HG02763 (cell line): ENCODE measurements at regions not wholly inside any gene's neighbourhood (a gene's known extent, or its start where the extent isn't known, plus 50 kb on each side); places are given as distances from the start of the nearest gene placed in this dataset.

Source experiments
- ATAC-seq: cut with Tn5 transposase; IDR thresholded peaks from one replicate; pipeline ENCODE4 v1.9.1; 2021; ENCODE audit warnings: mild to moderate bottlenecking, moderate library complexity; ENCODE audit not compliant: unreplicated experiment

DNA sequence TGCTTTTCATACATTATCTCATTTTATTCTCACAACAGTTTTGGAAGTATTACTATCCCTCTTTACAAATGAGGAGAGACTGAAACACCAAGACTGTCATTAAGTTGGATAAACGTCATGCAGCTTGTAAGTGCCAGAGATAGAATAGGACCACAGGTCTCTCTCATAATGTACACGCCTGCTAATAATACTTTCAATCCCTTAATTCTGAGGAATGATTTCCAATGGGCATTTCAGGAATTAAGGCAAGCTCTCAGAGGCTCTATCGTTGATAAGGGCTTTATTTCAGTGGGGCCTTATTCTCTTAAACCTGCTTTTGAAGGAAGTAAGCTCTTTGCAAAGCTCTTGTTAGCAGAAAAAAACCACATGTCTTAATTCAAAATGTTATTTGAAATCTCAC is 229.1 kb downstream of the NFKBIZ start:
- ATAC-seq, result no peak

DNA sequence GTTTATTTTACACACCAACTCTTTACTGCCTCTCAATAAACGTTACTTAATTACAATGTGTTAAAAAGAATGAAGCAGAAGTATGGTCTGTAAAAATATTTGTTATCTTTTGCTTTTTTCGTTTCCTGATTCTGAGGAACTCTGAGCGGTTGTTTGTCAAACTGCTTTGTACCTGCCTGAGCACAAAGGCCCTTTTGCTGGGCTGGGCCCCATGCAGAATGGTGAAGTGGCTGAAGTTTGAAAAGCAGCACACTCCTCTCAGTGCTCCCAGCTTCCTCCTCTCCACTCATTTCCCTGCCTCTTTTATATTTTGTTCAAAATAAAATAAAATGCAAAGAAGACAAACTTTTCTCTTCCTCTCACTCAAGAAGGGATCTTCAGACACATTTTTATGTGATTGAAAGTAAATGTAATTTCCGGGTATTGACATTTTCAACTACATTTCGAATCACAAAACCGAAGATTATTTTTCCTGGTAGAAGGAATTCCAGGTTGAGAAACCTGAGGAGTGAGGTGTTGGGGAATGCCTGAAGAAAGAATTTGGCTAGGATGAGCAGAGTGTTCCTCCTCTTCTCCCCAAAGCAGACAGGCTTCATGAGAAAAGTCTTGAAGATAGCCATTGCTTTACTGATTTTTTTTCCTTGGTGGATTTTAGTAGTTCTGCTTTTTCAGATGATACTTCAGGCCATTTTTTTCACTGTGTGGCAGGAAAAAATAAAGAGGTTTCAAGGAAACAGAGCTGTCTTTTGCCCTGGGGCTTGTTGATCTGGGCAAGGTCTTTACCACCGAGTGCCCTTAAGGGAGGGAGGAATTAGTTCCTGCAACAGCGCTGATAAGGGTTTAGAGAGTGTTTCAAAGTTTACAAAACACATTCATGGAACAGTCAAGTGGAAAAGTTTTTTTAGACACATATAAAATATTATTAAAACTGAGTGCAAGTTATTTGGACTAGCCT is 229.8 kb downstream of the NFKBIZ start:
- ATAC-seq, result no peak

DNA sequence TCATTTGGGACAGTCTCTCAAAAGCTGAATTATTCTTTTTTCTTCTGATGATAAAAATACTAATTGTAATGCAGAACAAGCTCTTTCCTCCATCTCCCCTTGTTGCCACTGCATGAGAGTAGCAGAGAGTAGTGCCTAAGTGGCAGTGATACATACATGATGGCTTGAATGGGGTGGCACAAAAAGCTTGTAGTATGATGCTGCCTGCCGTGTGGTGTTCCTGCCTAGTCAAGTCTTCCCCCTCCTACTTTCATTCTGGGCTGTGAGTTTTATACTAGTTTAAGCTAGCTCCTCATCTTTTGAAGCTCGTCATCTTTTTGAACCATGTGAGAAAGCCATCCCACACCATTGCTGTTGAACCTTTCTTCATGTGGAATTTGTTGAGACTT is 230.5 kb downstream of the NFKBIZ start:
- no peak for ATAC-seq

DNA sequence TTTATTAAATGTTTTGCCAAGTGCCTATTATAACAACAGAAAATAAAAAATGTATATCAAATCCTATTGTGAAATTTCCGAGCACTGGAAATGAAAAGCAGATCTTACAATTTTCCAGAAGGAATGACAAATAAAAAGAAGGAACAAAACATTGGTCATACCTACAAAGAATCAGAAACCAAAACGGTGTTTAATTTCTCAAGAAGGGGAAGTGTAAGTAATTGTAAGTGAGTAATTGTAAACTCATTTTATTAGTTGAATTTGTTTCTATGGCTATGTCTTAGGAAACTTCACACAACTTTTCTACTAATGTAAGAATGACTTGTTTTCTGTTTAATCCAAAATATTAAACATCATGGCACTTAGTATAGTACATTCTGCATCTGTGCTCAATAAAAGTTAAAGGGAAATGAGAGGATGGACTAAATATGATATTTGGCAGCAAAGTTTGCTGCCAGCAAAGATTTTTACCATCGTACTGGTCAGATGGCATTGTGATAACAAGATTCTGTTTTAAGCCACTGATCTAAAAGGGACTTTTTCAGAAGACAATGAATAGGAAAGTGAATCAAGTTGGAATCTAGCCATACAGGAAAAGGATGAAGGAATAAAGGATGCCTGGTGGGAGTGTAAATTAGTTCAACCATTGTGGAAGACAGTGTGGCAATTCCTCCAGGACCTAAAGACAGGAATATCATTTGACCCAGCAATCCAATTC is 232.4 kb downstream of the NFKBIZ start:
- ATAC-seq, result no peak

DNA sequence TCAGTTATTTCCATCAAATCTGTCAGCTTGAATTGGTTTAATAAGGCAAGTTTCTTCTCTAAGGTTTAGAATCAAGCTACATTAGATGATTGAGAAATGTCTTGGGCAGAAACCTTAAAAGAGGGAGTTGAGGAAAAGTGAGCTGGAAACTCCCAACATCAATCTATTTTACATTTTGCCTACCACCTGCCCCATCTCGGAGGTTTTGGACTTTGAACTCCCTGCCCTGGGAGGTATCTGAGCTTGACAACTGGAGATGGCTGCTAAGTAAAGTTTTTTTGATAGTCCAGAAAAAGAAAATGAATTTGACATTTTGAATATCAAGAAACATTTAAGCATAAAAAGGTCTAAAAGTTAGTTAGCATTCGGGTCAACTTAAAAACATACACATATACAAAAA is 234.2 kb downstream of the NFKBIZ start:
- no peak for ATAC-seq

DNA sequence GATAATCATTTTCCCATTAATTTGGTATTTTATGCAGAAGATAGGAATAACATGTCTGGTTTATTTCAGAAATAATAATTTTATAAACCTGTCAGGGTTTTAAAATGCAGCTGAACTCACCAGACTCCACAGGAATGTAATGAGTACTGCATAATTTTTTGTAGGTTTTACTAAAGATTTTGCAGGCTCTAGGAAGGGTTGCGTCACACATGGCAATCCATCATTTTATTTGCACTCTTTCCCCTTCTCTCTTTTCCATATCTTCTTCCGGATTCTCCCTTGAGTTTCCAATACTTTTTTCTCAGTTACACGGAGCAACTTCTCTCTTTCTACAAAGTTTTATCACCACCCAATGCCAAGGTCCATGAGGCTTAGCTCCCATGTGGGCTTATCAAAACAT is 234.7 kb downstream of the NFKBIZ start:
- ATAC-seq, result no peak

DNA sequence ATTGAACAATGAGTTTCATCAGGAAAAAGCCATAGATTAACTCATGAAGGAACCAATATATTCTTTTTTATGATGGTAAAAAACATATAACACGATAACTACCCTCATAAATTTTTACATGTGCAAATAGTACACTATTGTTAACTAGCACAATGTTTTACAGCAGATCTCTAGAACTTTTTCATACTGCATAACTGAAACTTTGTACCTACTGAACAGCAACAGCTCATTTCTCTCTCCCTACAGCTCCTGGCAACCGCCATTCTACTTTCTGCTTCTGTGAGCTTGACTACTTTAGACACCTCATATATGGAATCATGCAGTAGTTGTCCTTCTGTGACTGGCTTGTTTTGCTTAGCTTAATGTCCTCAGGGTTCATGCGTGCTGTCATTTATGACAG is 235.4 kb downstream of the NFKBIZ start:
- no peak for ATAC-seq

DNA sequence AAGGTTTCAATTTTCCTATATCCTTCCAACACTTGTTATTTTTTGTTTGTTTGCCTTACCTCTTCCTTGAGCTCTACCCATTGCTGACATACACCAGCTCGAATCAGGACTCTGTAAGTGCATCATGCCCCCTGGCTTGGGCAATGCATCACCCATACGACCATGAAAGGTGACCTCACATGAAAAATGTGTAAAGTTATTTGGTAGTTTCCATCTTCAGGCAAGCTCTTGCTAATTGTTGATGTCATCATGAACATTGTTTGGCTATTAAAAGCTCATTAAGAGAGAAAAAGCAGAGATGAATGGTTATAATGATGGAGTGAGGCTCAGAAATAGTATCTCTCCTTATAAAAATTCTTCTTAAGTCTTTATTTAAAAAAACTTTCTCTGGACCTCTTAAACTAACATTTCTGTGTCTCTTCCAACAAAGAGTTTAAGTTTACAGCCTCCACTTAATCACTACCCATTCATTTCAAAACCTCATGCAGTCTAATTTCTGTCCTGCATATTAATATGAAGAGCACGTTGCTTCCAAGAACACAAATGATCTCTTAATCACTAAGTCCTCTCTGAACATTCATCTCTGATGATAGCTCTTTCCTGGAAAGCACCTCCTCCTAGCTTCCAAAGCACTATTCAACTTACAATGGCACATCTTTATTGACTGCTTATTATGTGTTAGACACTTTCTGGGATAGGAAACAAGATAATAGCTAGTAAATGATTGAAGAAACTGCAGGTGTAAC is 236.3 kb downstream of the NFKBIZ start:
- ATAC-seq, result no peak

DNA sequence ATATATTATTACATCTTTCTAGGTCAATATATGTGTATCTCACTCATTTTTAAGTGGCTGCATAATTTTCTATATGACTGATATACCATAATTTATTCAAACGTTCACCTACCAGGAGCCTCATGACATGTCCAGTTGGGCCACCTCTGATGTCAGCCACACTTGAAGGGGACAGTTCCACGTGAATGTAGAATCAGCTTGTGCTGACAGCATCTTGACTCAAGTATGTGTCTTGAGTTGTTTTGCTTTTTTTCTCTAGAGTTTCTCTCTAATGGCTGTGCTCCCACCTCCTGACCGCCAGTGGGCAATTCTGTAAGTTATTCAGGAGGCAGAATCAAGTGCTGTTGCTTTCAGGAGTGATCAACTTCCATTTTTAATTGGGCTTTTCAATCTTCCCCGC is 237.9 kb downstream of the NFKBIZ start:
- no peak for ATAC-seq

DNA sequence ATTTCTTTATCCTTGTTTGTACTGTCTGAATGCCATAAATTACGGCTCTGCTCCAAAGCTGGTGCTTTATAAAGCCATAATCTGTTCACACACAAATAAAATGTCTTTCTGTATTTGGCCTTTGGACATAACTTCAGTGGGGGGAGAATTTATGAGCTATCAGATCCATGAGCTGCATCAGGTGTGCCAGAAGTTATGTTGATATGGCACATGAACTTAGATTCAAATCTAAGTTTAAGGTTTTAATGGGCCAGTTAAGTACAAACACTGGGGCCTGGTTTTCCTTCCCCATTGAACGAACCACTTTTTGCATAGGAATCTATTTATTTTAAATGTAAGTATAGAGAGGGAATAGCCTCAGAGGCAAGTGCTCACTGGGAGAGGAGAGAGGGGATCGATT is 239.9 kb downstream of the NFKBIZ start:
- ATAC-seq, result no peak

DNA sequence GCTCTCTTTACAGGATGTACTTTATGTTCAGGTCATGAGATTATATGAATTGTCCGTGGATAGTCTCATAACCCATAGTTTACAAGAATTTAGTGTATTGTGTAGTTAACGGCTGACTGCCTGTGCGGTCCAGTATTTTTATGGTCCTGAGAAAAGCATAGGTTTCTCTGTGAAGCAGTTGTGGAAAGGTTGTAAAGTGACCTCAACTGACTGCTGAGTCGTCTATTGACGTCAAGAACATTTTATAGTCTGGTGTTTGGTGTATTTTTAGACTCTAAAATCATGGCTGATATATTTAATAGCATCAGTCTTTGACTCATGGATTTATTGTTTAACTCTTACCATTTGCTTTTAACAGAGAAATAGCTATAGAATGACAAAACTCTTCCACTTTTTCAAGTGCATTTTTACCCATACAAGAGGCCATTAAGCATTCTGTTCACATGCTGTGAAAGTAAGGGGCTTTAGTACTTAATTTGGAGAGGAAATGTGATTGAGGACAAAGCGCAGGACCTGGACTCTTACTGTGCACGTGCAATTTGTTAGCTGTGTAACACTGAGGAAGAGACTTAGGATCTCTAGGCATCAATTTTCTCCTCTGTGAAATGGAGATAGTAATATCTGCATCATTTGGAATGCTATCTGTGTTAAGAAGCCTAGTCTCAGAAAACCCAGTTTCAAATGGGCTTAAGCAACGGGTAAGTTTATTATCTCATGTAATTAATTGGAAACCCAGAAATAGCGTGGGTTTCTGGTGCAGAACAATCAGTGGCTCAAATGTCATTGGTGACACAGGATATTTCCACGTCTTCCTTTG is 240.8 kb downstream of the NFKBIZ start:
- ATAC-seq, result no peak

DNA sequence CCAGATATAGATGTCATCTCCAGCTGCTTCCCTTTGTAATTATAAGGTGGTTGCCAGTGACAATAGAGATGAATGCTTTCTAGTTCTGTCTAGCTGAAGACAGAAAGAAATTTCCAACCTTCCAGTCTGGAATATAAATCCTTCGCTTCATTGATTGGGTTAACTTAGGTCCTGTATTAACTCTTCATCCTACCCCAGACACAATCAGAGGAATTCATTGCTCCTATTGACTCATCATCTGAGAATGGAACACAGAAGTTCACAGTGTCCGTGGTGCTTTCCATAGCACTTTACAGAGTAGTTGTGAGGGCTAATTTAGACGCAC is 241.4 kb downstream of the NFKBIZ start:
- ATAC-seq, result no peak

DNA sequence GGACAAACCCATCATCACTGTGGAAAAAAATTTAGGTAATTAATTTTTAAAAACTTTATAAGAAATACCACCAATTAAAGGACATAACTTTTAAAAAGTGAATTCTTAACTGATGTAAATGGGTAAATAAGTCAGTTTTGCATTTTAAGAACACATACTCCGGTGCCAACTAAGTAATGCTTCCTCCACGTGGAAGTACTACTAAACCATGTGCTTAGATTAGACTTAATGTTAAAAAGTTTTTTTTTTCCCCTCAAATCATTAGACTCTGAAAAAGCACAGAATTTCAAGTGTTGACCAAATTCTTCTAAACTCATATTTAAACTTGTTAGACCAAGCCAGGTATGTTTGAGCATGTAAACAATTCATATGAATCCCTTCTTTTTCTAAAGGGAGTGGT is 242.0 kb downstream of the NFKBIZ start:
- ATAC-seq, result no peak

DNA sequence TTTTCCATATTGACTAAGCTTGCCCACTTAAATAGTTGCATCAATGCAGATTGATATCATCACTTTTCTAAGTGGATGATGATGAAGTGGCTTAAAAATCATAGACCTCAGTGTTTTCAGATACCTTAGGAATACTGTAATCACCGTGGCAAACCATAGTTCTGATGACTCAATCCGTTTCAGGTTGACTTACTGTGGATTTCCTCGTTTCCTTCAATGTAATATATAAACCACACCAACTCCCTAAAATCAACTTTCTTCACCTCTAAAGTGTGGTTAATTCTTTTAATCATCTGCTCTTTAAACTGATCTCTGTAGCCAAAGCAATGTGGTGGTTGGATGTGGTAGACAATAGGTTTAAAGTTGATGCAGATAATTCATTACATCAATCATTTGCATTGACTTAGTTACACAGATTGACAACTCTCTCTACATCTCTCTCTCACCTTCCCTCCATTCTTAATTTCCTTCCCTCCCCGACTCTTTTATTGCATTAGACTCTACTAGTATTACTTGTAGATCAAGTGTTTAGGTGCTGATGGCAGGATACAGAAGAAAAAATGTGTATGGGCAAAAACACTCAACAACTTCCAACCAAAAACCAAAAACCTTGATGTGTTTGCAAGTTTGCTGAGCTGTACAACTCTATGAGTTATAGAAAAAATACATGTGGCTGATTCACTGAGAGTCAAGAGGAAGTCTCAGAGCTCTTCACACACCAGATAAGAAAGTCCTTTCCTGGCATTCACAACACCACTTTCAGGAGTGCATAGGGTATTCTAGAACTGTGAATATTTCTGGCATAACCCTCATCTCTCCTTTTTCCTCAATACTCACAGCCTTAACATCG is 243.5 kb downstream of the NFKBIZ start:
- ATAC-seq, result no peak

DNA sequence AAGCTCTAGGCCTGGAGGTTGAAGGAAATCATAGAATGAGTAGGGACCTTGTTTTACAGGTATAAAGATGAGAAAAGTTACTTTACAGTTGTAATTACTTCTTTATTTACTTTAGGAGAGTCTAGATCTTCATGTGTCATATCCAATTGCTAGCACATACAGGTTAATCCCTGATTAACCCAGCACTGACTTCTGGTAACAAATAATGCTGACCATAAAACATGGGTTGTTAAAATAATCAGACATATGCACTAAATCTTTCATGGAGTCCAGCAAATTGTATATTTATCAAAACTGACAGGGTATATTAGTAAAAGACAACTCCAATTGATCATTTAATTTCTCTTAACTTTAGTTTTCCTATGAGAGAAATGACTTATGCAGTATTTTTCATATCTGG is 245.2 kb downstream of the NFKBIZ start:
- ATAC-seq, result no peak

DNA sequence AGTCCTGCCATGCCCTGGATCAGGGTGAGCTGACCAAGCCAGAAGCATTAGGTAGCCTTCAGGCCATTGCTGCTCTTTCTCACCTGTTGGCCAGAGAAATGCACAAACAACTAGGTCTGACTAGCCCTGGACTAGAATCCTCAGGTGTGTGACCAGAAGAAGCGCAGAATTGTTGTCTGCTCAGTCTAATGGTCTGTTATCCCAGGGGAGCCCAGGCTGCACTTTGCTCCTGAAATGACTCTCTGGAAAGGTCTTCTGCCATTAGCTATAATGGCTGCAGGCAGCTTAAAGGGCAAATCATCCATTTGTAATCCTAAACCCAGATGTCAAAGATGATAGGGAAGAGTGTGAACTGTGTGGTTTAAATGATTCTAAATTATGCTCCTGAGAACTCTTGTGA is 246.1 kb downstream of the NFKBIZ start:
- no peak for ATAC-seq

DNA sequence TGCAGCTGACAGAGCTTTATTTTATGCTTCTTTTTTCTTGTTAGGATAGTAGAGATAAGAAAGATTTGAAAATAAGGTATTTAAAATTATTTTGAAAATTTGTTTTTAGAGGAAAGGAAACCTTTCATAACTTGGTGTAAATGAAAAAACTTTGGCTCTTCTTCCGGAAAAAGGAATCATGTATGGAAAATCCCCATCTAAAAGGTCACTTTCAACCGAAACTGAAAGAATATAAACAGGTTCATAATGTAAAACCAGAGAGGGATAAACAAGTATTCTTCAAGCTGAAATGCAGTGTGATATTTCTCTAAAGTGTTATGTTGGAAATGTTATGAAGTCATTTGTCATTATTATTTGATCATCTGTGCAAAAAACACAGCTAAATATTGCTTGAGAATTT is 246.8 kb downstream of the NFKBIZ start:
- no peak for ATAC-seq

DNA sequence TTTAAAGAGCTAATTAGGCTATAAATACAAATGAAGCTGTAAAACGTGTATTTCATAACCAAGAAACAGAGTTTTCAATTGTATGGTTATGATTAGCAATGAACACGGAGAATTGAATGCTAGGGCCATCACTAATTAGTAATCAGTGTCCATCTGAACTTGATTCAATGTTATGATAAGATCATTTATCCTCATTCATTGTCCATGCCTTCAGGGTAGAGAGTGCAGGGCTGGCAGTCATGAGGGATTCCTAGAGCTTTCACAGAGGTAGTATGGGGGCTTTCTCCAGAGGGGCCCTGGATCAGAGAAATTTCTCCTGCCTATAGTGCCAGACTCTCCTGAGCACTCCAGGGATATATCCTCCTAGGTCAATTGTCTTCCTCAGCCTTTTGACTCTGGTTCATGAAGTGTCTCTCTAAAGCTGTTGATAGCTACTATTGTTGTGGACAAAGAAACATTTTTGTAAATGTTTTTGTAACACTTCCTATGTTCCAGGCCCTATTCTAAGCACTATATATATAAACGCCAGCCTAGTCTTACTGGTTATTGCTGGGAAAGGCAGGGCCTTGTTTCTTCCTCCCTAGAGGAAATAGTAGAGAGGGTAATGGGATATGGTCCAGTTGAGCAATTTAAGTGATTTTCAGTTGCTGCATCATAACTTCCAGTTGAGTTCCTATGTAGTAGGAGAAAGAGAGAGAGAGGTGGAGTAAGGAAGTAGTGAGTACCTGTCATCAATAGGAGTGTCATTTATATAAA is 249.0 kb downstream of the NFKBIZ start:
- no peak for ATAC-seq

DNA sequence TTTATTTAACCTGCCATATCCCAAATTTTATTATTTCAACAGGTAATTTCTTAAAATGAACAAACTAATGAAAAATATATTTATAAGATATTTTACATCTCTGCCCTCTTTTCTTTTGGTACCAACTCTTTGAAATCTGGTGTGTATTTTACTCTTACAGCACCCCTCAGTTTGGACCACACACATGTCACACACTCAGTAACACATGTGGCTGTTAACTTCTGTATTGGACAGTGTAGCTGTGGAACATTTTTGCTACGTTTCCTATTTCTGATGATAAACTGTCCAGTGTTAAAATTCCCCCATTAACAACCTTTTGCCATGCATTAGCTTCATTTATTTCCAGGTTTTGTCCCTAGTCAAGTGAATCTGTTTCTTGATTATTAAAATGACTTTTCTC is 250.6 kb downstream of the NFKBIZ start:
- ATAC-seq, result no peak
